ENCODE measurements at regions not wholly inside any gene's neighbourhood (a gene's known extent, or its start where the extent isn't known, plus 50 kb on each side); places are given as distances from the start of the nearest gene placed in this dataset.
"Not testable (repeated sequence)": the region's sequence is repeated elsewhere in the genome, so short reads cannot be mapped to it uniquely, and the experiment has no call there.

DNA sequence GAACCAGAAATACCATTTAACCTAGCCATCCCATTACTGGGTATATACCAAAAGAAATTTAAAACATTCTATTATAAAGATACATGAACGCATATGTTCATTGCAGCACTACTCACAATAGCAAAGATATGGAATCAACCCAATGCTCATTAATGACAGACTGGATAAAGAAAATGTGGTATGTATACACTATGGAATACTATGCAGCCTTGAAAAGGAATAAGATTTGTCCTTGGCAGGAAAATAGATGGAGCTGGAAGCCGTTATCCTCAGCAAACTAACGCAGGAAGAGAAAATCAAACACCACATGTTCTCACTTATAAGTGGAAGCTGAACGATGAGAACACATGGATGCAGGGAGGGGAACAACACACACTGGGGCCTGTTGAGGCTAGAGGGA, 146.1 kb upstream of the HMGA2 start:
- TF ChIP-seq, protein P1, sequence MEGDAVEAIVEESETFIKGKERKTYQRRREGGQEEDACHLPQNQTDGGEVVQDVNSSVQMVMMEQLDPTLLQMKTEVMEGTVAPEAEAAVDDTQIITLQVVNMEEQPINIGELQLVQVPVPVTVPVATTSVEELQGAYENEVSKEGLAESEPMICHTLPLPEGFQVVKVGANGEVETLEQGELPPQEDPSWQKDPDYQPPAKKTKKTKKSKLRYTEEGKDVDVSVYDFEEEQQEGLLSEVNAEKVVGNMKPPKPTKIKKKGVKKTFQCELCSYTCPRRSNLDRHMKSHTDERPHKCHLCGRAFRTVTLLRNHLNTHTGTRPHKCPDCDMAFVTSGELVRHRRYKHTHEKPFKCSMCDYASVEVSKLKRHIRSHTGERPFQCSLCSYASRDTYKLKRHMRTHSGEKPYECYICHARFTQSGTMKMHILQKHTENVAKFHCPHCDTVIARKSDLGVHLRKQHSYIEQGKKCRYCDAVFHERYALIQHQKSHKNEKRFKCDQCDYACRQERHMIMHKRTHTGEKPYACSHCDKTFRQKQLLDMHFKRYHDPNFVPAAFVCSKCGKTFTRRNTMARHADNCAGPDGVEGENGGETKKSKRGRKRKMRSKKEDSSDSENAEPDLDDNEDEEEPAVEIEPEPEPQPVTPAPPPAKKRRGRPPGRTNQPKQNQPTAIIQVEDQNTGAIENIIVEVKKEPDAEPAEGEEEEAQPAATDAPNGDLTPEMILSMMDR (conservative IDR thresholded peaks at IDR 0.05), result not testable (repeated sequence)
- TF ChIP-seq ZFX (IDR thresholded peaks at IDR 0.05), result not testable (repeated sequence)

Data from C4-2B (cell line).